Endodermal cell (in vitro differentiated cells): ENCODE measurements at regions not wholly inside any gene's neighbourhood (a gene's known extent, or its start where the extent isn't known, plus 50 kb on each side); places are given as distances from the start of the nearest gene placed in this dataset.

Source experiments
- DNase-seq: peaks from one replicate; pipeline ENCODE4 v3.0.0-alpha.2; 2017
- H3K27ac ChIP-seq: 2 replicates; pipeline ENCODE4 v1.5.1; 2013; ENCODE audit warnings: mild to moderate bottlenecking, low read depth, low read length, moderate library complexity
- H3K27me3 ChIP-seq: 2 replicates; pipeline ENCODE4 v1.6.1; 2013; ENCODE audit warnings: mild to moderate bottlenecking, low read length, moderate library complexity; ENCODE audit not compliant: insufficient read depth, control insufficient read depth, poor library complexity, severe bottlenecking
- H3K36me3 ChIP-seq: 2 replicates; pipeline ENCODE4 v1.7.0; 2013; ENCODE audit warnings: mild to moderate bottlenecking, low read length, moderate library complexity; ENCODE audit not compliant: control insufficient read depth, insufficient read depth
- H3K4me1 ChIP-seq: one replicate; pipeline ENCODE4 v1.7.0; 2013; ENCODE audit warnings: low read length; ENCODE audit not compliant: control insufficient read depth, insufficient read depth
- H3K4me3 ChIP-seq: 2 replicates; pipeline ENCODE4 v1.5.1; 2013; ENCODE audit warnings: mild to moderate bottlenecking, low read length, moderate library complexity
- H3K9ac ChIP-seq: 2 replicates; pipeline ENCODE4 v1.6.1; 2013; ENCODE audit warnings: mild to moderate bottlenecking, low read length, moderate library complexity; ENCODE audit not compliant: poor library complexity, severe bottlenecking; ENCODE audit errors: extremely low read depth
- H3K9me3 ChIP-seq: 2 replicates; pipeline ENCODE4 v1.6.1; 2013; ENCODE audit warnings: mild to moderate bottlenecking, low read length, moderate library complexity; ENCODE audit not compliant: control insufficient read depth
- H3K27ac Mint-ChIP-seq: 2 replicates; pipeline ENCODE4 v1.8.0; 2020; ENCODE audit warnings: mixed read lengths
- H3K27me3 Mint-ChIP-seq: 2 replicates; pipeline ENCODE4 v1.8.0; 2021; ENCODE audit warnings: mild to moderate bottlenecking, mixed read lengths; ENCODE audit not compliant: insufficient read depth
- H3K36me3 Mint-ChIP-seq: 2 replicates; pipeline ENCODE4 v1.8.0; 2020; ENCODE audit warnings: low read depth, mixed read lengths
- H3K4me1 Mint-ChIP-seq: 2 replicates; pipeline ENCODE4 v1.8.0; 2020; ENCODE audit warnings: mixed read lengths
- H3K4me3 Mint-ChIP-seq: 2 replicates; pipeline ENCODE4 v1.8.0; 2020; ENCODE audit warnings: mild to moderate bottlenecking, moderate library complexity, mixed read lengths
- H3K9me3 Mint-ChIP-seq: 2 replicates; pipeline ENCODE4 v1.8.0; 2020; ENCODE audit warnings: mild to moderate bottlenecking, mixed read lengths
- CTCF ChIP-seq: fragments of 200-600 bp; sonication (generic); conservative IDR thresholded peaks from 2 replicates; pipeline ENCODE4 v1.5.0; 2021; ENCODE audit warnings: antibody characterized with exemption, mild to moderate bottlenecking
- WGBS, 2 experiments: methylation state at CpG; one replicate each; pipeline versions ENCODE4 v1.1.5 to v1.1.7; 2013; ENCODE audit warnings: missing lambda C conversion rate in 2 of 2, mixed read lengths in 1 of 2; ENCODE audit not compliant: insufficient coverage in 1 of 2, insufficient read length in 1 of 2; 5-methylcytosine and 5-hydroxymethylcytosine counted together

- Histone ChIP-seq H3K27me3 (no peaks in the 10 kb centered on the region), H3K4me1 (no peaks in the 10 kb centered on the region), H3K36me3 (no peaks in the 10 kb centered on the region), H3K27ac (no peak overlapping the region), H3K4me3 (no peak overlapping the region), H3K9me3 (no peaks in the 10 kb centered on the region), H3K9ac (no peak overlapping the region)
- peaks cover 13% of the 10 kb centered on the region for H3K4me1 Mint-ChIP-seq
- H3K36me3 Mint-ChIP-seq, result no peaks in the 10 kb centered on the region
- no peaks in the 10 kb centered on the region for H3K9me3 Mint-ChIP-seq
- no peak overlapping the region for H3K4me3 Mint-ChIP-seq
- 84 to 100% methylated on average over 1 to 6 of the region's 6 CpGs for WGBS, 2 experiments
- H3K27me3 Mint-ChIP-seq, result no peaks in the 10 kb centered on the region
- no peak for DNase-seq
- TF ChIP-seq CTCF, result no peak
- no peak overlapping the region for H3K27ac Mint-ChIP-seq
These were observed 339.7 kb downstream of the HGF start for GRCh38 chr7:81430150-81430549.

- H3K9me3 ChIP-seq, result no peaks in the 10 kb centered on the region
- Mint-ChIP-seq H3K27me3 (no peaks in the 10 kb centered on the region), H3K4me1 (peaks cover 13% of the 10 kb centered on the region), H3K36me3 (no peaks in the 10 kb centered on the region), H3K27ac (no peak overlapping the region), H3K4me3 (no peak overlapping the region), H3K9me3 (no peaks in the 10 kb centered on the region)
- H3K9ac ChIP-seq, result no peak overlapping the region
- no peak for DNase-seq
- no peaks in the 10 kb centered on the region for H3K36me3 ChIP-seq
- no peak for TF ChIP-seq CTCF
- no peaks in the 10 kb centered on the region for H3K27me3 ChIP-seq
- H3K4me1 ChIP-seq, result no peaks in the 10 kb centered on the region
- no peak overlapping the region for H3K4me3 ChIP-seq
- H3K27ac ChIP-seq, result no peak overlapping the region
- WGBS, 2 experiments, result 97% methylated on average over 2 of the region's 2 CpGs; no CpG with 5 or more reads in 1 of the 2 experiments
These were observed 342.4 kb downstream of the HGF start for GRCh38 chr7:81427461-81427860.

- Histone ChIP-seq H3K4me3 (no peak overlapping the region), H3K9ac (no peak overlapping the region), H3K36me3 (no peaks in the 10 kb centered on the region), H3K4me1 (no peaks in the 10 kb centered on the region), H3K9me3 (no peaks in the 10 kb centered on the region), H3K27ac (no peak overlapping the region), H3K27me3 (no peaks in the 10 kb centered on the region)
- H3K27me3 Mint-ChIP-seq, result no peaks in the 10 kb centered on the region
- H3K4me1 Mint-ChIP-seq, result peaks cover 4% of the 10 kb centered on the region
- no peak overlapping the region for H3K27ac Mint-ChIP-seq
- H3K4me3 Mint-ChIP-seq, result no peak overlapping the region
- 93 to 100% methylated on average over 3 to 5 of the region's 5 CpGs for WGBS, 2 experiments
- no peaks in the 10 kb centered on the region for H3K9me3 Mint-ChIP-seq
- no peak for DNase-seq
- no peaks in the 10 kb centered on the region for H3K36me3 Mint-ChIP-seq
- no peak for TF ChIP-seq CTCF
These were observed 349.2 kb downstream of the HGF start for GRCh38 chr7:81420526-81421226.
